ACHN (cell line): ENCODE measurements at regions not wholly inside any gene's neighbourhood (a gene's known extent, or its start where the extent isn't known, plus 50 kb on each side); places are given as distances from the start of the nearest gene placed in this dataset.

Experiments
- DNase-seq: peaks from one replicate; pipeline ENCODE4 v3.0.0-alpha.2; 2015
- in situ Hi-C: cut with HindIII; loops from 2 replicates; pipeline ENCODE4 v1.10.0; 2017; ENCODE audit warnings: low sequenced_read_pairs, low pct_ligation_motif_present, low pct_unique_long_range_greater_than_20kb

DNA sequence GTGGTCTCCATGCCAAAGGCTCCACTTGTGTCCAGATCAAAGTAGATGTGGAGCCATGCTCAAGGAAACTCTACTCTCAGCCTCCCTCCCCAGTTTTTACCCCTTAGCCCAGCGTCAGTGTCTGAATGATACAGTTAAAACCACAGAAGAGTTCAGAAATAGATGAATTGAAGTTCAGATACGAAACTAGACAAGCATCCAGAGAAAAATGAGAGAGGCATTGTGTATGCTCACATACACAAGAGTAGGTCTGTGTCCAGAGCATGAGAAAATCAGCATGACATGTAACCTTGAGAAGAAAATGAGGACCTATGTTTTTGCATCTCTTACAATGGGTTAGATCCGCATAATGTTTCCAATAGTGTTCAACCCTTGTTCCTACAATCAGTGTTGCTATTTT, 612.8 kb upstream of the PKDCC start:
- in situ Hi-C loops = no loop called here
- no peak for DNase-seq

DNA sequence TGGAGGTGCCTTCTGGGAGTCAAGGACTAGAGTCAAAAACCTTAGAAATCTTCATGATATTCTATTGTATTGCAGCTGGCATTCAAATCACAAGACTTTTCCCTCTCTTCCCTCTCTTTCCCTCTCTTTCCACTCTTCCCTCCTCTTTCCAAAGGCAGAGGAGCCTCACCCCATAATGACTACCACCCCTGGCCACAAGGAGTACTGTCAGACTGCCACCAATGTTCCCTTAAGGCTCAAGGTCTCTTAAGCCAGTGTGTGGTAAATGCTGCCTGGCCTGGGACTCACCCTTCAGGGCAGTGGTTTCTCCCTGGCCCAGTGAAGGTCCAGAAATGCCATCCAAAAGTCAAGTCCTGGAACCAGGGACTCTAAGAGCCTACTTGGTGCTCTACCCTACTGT, 605.9 kb upstream of the PKDCC start:
- no peak for DNase-seq
- in situ Hi-C loops = no loop called here

DNA sequence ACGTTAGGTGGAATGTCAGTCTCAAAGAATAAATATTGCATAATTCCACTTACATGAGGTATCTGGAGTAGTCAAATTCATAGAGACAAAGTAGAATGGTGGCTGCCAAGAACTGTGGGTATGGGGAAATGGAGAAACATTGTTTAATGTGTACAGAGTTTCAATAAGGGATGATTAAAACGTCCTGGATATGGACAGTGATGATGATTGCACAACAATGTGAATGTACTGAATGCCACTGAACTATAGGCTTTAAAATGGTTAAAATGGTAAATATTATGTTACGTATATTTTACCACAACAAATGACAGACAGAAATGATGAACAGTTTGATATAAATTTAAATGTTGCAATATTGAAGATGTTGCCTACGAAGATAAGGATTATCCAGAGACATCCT, 602.0 kb upstream of the PKDCC start:
- in situ Hi-C loops = no loop called here
- DNase-seq = no peak

DNA sequence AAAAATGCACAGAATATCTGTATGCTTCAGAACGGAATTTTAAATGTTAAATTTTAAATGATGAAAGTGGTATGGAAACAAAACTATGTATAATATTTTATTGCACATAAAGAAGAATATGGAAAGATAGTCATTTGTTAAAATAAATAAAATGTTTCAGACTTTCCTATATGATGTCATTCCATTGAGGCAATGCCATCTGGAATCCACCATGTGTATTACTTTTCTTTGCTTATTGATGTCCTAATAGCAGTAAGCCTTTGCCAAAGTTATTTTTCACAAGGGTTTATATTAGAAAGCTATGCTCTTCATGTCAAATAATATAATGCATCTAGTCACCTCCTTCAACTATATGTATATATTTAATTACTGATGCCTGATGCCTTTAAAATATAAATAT, 601.6 kb upstream of the PKDCC start:
- DNase-seq = no peak
- in situ Hi-C loops = no loop called here

DNA sequence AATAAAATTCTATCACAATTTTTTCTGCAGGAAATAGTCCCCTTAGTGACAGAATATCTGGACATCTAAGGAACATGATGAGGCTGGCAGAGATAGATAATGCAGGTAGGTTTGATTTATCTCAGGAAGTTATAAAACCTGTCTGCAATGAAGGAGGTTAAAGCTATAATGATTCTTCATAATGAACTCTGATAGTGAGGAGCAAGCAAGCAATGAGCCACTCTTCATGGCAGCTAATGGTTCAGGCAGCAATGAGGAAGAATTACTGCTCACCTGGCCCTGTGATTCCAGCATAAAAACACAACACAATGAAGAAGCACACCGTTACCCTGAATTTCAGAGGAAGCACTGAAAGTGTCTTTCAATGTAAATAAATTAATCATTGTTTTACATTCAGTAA, 599.6 kb upstream of the PKDCC start:
- DNase-seq = no peak
- in situ Hi-C loops = no loop called here

DNA sequence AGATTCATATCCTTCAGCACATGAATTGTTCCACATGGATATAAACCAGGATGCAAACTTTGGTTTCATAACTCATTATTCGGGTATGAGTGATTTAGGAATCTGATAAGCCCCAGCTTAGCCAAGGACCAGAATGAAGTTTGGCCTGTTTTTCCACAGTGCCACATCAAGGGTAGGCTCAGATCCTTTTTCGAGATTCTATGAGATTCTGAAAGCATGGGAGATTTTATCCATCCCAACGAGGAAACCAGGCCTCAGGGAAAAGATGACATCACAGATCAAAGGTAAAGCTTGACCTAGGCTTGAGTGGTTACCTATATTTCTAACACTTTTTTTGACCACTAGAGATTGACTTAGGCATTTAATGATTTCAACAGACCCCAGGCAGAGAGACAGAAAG, 590.8 kb upstream of the PKDCC start:
- in situ Hi-C loops = no loop called here
- DNase-seq = no peak

DNA sequence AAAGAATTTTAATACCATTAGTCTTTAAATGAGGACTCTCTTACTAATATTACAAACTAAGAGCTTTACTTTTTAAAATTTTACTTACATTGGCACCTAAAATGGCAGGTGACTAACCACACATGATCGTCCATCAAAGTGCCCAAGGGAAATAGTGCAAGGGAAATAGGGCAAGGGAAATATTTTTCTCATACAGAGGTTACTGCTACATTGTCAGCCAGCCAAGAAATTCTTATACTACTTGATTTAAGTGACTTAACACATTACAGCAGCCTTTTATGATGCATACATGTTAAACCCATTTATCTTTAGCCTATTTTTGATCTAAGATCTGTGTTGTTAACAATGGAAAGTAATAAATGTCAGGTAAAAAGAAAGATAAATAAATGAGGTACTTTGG, 587.2 kb upstream of the PKDCC start:
- DNase-seq = no peak
- in situ Hi-C loops = no loop called here

DNA sequence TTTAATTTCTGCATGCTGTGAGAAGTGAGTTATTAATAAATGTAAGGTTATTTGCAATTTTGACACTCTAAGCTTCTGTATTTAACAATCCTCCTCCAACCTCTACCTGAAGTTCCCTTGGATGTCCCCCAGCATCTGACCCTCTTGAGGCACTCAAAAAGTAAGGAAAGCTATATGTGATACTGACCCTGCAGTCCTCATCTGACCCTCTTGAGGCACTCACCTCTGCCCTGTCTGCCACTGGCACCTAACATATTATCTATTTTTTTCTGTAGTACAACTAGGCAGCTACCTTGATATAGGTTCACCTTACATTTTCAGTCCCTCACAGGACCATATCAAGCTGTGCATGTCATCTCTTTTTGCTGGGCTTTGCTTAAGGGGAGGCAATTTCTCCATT, 583.4 kb upstream of the PKDCC start:
- no peak for DNase-seq

DNA sequence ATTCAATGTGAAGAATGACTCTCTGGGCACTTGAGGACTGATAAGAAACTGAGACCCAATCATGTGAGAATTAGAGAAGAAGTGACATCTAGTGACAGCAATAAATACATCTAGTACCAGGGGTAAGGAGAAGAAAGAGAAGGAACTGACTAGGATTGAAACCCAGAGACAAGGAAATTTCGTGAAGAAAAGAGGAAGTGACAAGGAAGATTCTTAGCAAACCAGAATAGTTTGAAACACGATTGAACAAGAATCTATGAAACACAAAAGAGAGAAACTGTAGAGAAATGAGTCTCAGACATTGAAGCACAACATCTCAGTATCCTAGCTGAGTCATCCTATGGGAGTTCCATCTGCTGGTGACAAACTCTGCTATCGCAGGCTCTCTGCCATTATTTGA, 571.9 kb upstream of the PKDCC start:
- in situ Hi-C loops = no loop called here
- DNase-seq = no peak

More for the DNA sequence above, 583.4 kb upstream of the PKDCC start:
- in situ Hi-C loops = no loop called here

DNA sequence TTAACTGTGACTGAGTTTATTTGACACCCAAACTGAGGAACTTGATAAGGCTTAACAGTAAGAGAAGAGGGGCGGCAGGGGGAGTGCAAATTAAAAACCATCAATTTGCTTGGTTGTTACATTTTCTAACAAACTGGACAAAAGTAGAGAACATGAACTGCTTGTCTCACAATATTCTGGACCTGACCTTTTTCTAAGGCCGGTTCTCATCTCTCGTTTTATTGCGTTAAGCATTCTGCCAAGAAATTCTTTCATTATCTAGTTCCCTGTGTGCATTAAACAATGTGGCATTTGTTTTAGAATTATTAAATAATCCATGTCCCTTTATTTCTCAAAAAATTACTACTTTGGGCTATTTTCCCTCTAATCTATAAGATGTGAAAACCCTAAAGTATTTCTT, 565.2 kb upstream of the PKDCC start:
- in situ Hi-C loops = no loop called here
- no peak for DNase-seq

DNA sequence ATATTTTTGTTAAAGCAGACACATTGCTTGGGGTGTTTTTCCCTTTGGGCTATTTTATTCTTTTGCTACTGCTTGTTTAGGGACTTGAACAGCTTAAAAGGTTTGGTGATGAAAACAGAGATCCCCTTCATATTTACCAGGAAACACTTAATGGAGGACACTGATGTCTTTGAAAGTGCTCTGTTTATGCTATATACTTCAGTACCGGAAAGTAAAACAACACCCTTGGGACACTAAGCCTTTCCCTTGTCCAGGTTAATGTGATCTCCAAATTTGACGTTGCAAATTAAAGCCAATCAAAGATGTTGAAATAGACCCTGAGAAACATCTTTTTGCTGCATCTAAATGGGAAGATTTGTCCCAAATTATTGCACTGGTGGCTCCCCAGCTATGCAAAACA, 564.6 kb upstream of the PKDCC start:
- DNase-seq = no peak
- in situ Hi-C loops = no loop called here

DNA sequence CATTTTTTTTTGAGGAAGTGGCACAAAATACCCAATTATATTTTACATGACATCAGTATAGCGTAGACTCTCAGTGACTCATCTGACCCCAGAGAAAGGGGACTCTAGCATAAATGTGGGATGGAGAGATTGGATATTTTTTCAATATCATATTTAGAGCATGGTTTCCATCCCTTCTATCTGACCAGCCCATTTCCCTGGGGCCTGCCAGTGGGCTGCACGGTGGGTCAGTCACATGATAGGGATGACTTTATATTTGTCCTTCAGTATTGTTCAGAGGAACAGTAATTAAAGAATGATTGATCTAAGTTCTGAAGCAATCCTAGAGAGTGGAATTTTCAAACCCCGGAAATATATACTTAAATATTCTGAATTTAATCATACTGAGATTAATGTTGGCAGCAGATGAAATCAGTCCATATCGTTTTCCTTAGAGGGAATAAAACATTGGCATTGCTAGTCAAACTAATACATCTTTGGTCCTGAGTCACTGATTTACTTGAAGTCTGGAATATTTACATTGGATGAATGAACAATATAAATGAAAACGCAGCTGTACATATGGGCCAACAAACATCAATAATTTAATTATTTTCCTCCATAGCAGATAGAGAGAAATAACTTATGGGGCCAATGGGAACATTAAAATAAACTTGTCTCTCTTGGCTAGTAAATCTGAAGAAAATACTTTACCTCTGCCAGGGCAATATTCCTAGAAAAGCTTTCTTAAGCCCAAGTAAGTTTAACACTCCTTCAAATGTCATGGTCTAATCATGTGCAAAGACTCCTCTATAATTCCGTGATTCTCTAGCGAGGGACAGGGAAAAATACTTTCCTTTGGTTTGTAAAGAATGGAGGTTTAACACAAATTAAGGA, 563.6 kb upstream of the PKDCC start:
- in situ Hi-C loops = no loop called here
- no peak for DNase-seq

DNA sequence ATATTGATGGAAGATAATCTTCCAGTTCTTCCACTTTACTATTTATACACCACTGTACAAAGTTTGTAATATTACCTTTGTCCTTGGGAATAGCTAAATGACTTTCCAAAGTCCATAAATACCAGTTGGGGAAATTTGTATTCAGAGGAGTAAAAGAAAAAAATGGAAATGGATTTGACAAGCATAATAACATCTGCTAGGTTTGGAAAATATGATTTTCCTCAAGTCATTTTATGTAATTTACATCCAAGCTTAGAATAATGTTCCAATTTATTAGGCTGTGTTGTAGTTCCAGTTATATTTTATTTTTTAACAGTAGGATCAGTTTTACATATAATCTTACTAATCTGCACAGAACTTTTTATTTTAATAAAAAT, 563.0 kb upstream of the PKDCC start:
- in situ Hi-C loops = no loop called here
- DNase-seq = no peak

DNA sequence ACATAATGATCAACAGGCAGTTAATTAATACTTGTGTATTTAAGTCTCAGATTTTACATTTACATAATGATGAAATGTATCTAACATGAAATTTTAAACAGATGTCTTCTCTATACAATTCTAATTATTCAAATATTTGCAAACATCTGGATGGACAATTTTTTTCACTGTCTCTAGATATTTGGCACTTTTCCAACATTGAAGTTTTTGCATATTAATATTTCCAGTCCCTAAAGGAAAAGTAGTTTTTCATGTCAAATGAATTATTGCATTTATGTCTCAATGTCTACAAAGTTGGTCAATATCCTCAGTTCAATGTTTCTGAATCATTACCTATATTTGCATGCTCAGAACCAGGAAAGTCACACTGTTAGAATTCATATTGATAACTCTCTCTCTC, 560.9 kb upstream of the PKDCC start:
- DNase-seq = no peak

DNA sequence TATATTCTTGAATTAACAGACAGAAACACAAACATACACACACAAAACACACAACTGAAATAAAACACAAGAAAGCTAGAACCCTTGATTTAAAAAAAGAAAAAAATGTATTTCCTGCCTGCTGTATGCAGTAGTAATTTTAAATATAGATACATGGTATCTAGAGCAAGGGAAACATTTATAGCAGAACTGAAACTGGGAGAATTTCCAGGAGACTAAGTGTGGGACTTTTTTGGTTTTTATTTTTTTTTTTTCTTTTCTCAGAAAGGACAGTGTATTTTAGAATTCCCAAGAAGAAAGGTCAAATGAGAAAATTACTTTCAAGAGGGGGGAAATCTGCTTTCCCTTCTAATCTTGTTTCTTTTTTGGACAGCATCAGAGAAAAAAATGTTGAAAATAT, 558.9 kb upstream of the PKDCC start:
- DNase-seq = no peak
- in situ Hi-C loops = no loop called here

More for the DNA sequence above, 560.9 kb upstream of the PKDCC start:
- in situ Hi-C loops = no loop called here

DNA sequence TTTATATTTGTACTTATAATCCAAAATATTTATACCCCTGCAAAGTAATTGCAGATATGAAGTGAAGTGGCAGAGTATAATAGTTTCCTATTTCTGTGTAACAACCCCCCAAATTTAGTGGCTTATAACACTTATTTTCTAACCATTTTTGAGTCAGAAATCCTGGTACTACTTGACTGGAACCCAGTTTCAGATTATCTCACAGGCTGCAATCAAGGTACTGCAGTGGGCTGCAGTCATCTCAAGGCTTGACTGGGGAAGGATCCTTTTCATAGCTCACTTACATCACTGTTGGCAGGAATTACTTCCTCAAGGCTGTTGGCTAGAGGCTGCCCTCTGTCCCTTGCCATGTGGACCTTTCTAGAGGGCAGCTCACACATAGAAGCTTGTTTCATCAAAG, 558.2 kb upstream of the PKDCC start:
- DNase-seq = no peak
- in situ Hi-C loops = no loop called here

DNA sequence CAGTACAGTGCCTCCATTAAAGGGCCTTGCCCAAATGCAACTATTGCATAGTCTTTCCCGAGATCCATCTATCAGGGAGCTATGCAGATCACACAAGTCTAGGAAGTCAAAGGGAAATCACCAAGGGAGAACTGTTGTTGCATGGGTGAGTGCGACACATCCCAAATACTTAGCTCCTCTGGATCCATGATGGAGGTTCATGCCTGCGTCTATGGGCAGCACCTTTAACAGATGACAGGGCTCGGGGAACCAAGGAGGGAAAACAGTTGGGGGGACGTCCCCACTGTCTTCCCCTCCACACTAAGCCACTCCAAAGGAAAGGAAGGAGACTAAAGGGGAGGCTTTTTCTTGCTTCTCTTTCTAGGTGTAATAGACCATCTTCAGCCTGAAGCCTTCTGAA, 552.8 kb upstream of the PKDCC start:
- in situ Hi-C loops = no loop called here
- peak; percentile 6 for DNase-seq

DNA sequence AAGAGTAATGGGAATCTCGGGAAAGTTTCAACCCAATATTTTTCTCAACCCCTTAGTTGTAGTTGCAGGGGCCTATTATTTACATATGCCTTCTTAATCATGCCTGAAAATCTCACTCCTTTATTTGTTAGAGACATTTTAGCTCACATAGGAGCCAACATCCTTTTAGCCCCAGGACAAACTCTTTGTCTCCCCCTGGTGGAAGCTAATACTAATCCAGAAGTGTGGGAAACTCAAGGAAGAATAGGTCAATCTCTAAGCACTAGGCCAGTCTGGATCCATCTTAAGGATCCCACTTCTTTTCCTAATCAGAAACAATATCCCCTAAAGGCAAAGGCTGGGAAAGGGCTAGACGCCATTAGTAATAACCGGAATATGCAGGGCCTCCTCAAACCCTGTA, 550.9 kb upstream of the PKDCC start:
- in situ Hi-C loops = no loop called here
- peak; percentile 17 for DNase-seq

DNA sequence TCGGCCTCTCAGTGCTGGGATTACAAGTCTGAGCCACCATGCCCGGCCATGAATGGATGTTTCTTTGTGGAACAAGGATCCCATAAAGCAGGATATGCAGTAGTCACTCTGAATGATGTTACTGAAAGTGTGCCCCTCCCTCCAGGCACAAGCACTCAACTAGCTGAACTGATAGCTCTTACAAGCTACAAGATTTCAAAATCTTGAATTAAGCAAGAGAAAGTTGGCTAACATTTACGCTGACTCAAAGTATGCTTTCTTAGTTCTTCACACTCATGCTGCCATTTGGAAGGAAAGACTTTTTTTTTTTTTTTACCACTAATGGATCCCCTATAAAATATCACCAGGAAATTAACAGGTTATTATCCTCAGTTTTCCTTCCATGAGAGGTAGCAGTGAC, 549.0 kb upstream of the PKDCC start:
- in situ Hi-C loops = no loop called here
- DNase-seq = no peak

DNA sequence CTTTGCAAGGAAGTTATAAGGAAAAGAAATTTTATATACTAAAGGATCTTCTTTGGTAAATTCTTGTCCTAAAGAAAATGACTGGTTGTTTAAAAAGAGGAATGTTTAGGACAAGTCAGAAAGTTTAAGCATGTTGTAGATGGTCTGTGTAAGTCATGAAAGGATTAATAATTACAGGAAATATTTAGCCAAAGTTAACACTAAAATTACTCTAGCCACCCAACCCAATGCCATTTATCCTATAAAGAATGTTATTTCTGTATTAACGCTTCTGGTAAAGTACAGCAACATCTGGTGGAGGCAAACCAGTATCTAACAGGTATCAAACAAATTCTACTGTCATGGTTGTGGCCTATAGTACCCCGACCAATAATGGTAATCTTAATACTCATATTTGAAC, 546.9 kb upstream of the PKDCC start:
- no peak for DNase-seq
- in situ Hi-C loops = no loop called here

DNA sequence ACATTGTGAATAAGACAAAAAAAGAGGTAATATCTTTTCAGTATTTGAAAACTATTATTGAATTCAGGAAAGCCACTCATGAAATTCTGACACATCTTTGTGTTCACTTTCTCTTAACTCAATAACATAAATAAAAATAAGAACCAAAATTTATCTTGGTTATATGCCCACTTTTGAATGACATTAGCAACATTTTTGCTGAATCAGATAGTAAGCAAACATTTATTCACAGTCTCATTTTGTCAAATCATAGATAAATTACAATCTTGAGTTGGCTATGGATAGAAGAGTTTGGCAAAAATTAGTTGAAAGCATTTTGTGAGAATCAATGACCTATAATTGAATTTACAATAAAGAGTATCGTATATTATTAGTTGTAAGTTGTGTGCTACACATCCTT, 545.1 kb upstream of the PKDCC start:
- in situ Hi-C loops = no loop called here
- DNase-seq = no peak
